Anterior cingulate cortex (tissue), 58 donors: ENCODE measurements at regions not wholly inside any gene's neighbourhood (a gene's known extent, or its start where the extent isn't known, plus 50 kb on each side); places are given as distances from the start of the nearest gene placed in this dataset.
A peak's percentile ranks its signal among the peaks of the same experiment; 100 is the strongest.

Source experiments
- DNase-seq, 58 donors: peaks; one replicate each; lab custom pipeline; 2025; lab: John Stamatoyannopoulos, UW

- peak in 2 of 58 donors; percentile 4 to 5 for DNase-seq
Measured at GRCh38 chr4:147096667-147097604, 151.3 kb upstream of the TTC29 start.

- DNase-seq: no peak
Measured at GRCh38 chr4:147101678-147102077, 156.0 kb upstream of the TTC29 start.

- DNase-seq: peak in 1 of 58 donors; percentile 6
Measured at GRCh38 chr4:147102596-147102995, 156.9 kb upstream of the TTC29 start.

GRCh38 chr4:147103403-147103946 is 157.8 kb upstream of the TTC29 start:
- DNase-seq: peak in 20 of 58 donors; percentile 2 to 70 (median 24)

GRCh38 chr4:147104768-147105167 is 159.1 kb upstream of the TTC29 start:
- DNase-seq: no peak

- no peak for DNase-seq
Measured at GRCh38 chr4:147108409-147108808, 162.7 kb upstream of the TTC29 start.

- DNase-seq: no peak
Measured at GRCh38 chr4:147109800-147110199, 164.1 kb upstream of the TTC29 start.

GRCh38 chr4:147110473-147111367 is 165.1 kb upstream of the TTC29 start:
- no peak for DNase-seq

- peak in 1 of 58 donors; percentile 2 for DNase-seq
Measured at GRCh38 chr4:147112196-147112595, 166.5 kb upstream of the TTC29 start.

GRCh38 chr4:147117431-147117830 is 171.8 kb upstream of the TTC29 start:
- no peak for DNase-seq

GRCh38 chr4:147118528-147118927 is 172.9 kb upstream of the TTC29 start:
- DNase-seq: peak in 1 of 58 donors; percentile 23

GRCh38 chr4:147122685-147123084 is 177.0 kb upstream of the TTC29 start:
- no peak for DNase-seq

GRCh38 chr4:147123146-147123545 is 177.5 kb upstream of the TTC29 start:
- no peak for DNase-seq

- DNase-seq: no peak
Measured at GRCh38 chr4:147128787-147129186, 183.1 kb upstream of the TTC29 start.

GRCh38 chr4:147129687-147130086 is 184.0 kb upstream of the TTC29 start:
- no peak for DNase-seq

GRCh38 chr4:147134536-147135210 is 189.0 kb upstream of the TTC29 start:
- DNase-seq: no peak

- no peak for DNase-seq
Measured at GRCh38 chr4:147136310-147136709, 190.6 kb upstream of the TTC29 start.

GRCh38 chr4:147136751-147137150 is 191.1 kb upstream of the TTC29 start:
- no peak for DNase-seq

- DNase-seq: no peak
Measured at GRCh38 chr4:147137280-147137679, 191.6 kb upstream of the TTC29 start.

- no peak for DNase-seq
Measured at GRCh38 chr4:147138171-147138570, 192.5 kb upstream of the TTC29 start.
